ENCODE measurements at regions not wholly inside any gene's neighbourhood (a gene's known extent, or its start where the extent isn't known, plus 50 kb on each side); places are given as distances from the start of the nearest gene placed in this dataset.

- no peak overlapping the region for H3K4me3 Mint-ChIP-seq
- H3K79me2 ChIP-seq (replicated peaks; ENCODE audit: insufficient read depth): no peaks in the 10 kb centered on the region
- no peaks in the 10 kb centered on the region for H3K9me3 Mint-ChIP-seq
- H2AFZ ChIP-seq: no peak overlapping the region
- H3K36me3 Mint-ChIP-seq (ENCODE audit: low read depth): no peaks in the 10 kb centered on the region
- H4K20me1 ChIP-seq (replicated peaks; ENCODE audit: insufficient read depth): no peaks in the 10 kb centered on the region
- H3K4me2 ChIP-seq: no peak overlapping the region
- H3K27ac ChIP-seq (ENCODE audit: low read depth): no peak overlapping the region
- DNase-seq (ENCODE audit: low spot score): no peak
- H3F3A ChIP-seq (replicated peaks; ENCODE audit: low read depth): no peaks in the 10 kb centered on the region
- no peak overlapping the region for H3K4me3 ChIP-seq
- H3K4me1 ChIP-seq (ENCODE audit: insufficient read depth): no peaks in the 10 kb centered on the region
- peaks cover 3% of the 10 kb centered on the region; the same call in 1 of the 3 replicates for H3K4me1 Mint-ChIP-seq
- peaks cover 2% of the 10 kb centered on the region for H3K27me3 Mint-ChIP-seq (ENCODE audit: insufficient read depth, low read depth, poor library complexity)
- no peaks in the 10 kb centered on the region for H3K27me3 ChIP-seq (ENCODE audit: insufficient read depth)
- TF ChIP-seq STAT1 (IDR thresholded peaks at IDR 0.05; ENCODE audit: unreplicated experiment) (no peak), ETS1 (IDR thresholded peaks at IDR 0.05) (no peak), JUNB (IDR thresholded peaks at IDR 0.05; ENCODE audit: unreplicated experiment) (no peak), EZH2phosphoT487 (IDR thresholded peaks at IDR 0.05; ENCODE audit: unreplicated experiment) (no peak), CTCF (conservative IDR thresholded peaks at IDR 0.05; ENCODE audit: low read depth in 2 of 2) (no peak), EZH2 (IDR thresholded peaks at IDR 0.05; ENCODE audit: low read depth, unreplicated experiment) (no peak), POLR2AphosphoS5 (IDR thresholded peaks at IDR 0.05; ENCODE audit: low read depth) (no peak), CREB1 (CRISPR knock-in tag; IDR thresholded peaks at IDR 0.05; ENCODE audit: low read depth) (no peak), ZNF114 (CRISPR knock-in tag; IDR thresholded peaks at IDR 0.05) (no peak)
- TF ChIP-seq, protein P1, sequence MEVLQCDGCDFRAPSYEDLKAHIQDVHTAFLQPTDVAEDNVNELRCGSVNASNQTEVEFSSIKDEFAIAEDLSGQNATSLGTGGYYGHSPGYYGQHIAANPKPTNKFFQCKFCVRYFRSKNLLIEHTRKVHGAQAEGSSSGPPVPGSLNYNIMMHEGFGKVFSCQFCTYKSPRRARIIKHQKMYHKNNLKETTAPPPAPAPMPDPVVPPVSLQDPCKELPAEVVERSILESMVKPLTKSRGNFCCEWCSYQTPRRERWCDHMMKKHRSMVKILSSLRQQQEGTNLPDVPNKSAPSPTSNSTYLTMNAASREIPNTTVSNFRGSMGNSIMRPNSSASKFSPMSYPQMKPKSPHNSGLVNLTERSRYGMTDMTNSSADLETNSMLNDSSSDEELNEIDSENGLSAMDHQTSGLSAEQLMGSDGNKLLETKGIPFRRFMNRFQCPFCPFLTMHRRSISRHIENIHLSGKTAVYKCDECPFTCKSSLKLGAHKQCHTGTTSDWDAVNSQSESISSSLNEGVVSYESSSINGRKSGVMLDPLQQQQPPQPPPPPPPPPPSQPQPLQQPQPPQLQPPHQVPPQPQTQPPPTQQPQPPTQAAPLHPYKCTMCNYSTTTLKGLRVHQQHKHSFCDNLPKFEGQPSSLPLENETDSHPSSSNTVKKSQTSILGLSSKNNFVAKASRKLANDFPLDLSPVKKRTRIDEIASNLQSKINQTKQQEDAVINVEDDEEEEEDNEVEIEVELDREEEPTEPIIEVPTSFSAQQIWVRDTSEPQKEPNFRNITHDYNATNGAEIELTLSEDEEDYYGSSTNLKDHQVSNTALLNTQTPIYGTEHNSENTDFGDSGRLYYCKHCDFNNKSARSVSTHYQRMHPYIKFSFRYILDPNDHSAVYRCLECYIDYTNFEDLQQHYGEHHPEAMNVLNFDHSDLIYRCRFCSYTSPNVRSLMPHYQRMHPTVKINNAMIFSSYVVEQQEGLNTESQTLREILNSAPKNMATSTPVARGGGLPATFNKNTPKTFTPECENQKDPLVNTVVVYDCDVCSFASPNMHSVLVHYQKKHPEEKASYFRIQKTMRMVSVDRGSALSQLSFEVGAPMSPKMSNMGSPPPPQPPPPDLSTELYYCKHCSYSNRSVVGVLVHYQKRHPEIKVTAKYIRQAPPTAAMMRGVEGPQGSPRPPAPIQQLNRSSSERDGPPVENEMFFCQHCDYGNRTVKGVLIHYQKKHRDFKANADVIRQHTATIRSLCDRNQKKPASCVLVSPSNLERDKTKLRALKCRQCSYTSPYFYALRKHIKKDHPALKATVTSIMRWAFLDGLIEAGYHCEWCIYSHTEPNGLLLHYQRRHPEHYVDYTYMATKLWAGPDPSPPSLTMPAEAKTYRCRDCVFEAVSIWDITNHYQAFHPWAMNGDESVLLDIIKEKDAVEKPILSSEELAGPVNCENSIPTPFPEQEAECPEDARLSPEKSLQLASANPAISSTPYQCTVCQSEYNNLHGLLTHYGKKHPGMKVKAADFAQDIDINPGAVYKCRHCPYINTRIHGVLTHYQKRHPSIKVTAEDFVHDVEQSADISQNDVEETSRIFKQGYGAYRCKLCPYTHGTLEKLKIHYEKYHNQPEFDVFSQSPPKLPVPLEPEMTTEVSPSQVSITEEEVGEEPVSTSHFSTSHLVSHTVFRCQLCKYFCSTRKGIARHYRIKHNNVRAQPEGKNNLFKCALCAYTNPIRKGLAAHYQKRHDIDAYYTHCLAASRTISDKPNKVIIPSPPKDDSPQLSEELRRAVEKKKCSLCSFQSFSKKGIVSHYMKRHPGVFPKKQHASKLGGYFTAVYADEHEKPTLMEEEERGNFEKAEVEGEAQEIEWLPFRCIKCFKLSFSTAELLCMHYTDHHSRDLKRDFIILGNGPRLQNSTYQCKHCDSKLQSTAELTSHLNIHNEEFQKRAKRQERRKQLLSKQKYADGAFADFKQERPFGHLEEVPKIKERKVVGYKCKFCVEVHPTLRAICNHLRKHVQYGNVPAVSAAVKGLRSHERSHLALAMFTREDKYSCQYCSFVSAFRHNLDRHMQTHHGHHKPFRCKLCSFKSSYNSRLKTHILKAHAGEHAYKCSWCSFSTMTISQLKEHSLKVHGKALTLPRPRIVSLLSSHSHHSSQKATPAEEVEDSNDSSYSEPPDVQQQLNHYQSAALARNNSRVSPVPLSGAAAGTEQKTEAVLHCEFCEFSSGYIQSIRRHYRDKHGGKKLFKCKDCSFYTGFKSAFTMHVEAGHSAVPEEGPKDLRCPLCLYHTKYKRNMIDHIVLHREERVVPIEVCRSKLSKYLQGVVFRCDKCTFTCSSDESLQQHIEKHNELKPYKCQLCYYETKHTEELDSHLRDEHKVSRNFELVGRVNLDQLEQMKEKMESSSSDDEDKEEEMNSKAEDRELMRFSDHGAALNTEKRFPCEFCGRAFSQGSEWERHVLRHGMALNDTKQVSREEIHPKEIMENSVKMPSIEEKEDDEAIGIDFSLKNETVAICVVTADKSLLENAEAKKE (CRISPR knock-in tag; IDR thresholded peaks at IDR 0.05): no peak
- H3K9me2 ChIP-seq (ENCODE audit: insufficient read depth): no peaks in the 10 kb centered on the region
- H3K27ac Mint-ChIP-seq: no peak overlapping the region
- no peaks in the 10 kb centered on the region for H3K36me3 ChIP-seq (ENCODE audit: insufficient read depth)
- ATAC-seq: no peak
These were observed 59.9 kb upstream of the ODC1 start for GRCh38 chr2:10508038-10508437.

All from GM23338 (cell line).